Spleen (tissue), 11 donors: ENCODE measurements at regions not wholly inside any gene's neighbourhood (a gene's known extent, or its start where the extent isn't known, plus 50 kb on each side); places are given as distances from the start of the nearest gene placed in this dataset.

Experiments used
- DNase-seq: peaks from one replicate; pipeline ENCODE4 v3.0.0-alpha.2; 2020
- H3K27ac ChIP-seq, 8 donors: fragments of 200-600 bp; sonication (generic) in 7 of 8; 1 replicate in 4 of 8; 2 replicates in 4 of 8; pipeline versions ENCODE4 v1.5.0 to v1.8.0; 2016 to 2021; ENCODE audit warnings: inconsistent platforms in 4 of 8, mild to moderate bottlenecking in 4 of 8, moderate library complexity in 1 of 8
- H3K27me3 ChIP-seq, 7 donors: fragments of 200-600 bp; sonication (generic) in 6 of 7; replicated peaks in 1 of 7; 1 replicate in 4 of 7; 2 replicates in 3 of 7; pipeline versions ENCODE4 v1.5.0 to v1.8.0; 2016 to 2021; ENCODE audit warnings: inconsistent platforms in 3 of 7, mild to moderate bottlenecking in 1 of 7
- H3K36me3 ChIP-seq, 6 donors: fragments of 200-600 bp; sonication (generic) in 5 of 6; 1 replicate in 4 of 6; 2 replicates in 2 of 6; pipeline versions ENCODE4 v1.5.0 to v1.8.0; 2016 to 2021; ENCODE audit warnings: inconsistent platforms in 2 of 6
- H3K4me1 ChIP-seq, 6 donors: fragments of 200-600 bp; sonication (generic) in 5 of 6; 1 replicate in 3 of 6; 2 replicates in 3 of 6; pipeline versions ENCODE4 v1.5.0 to v1.8.0; 2016 to 2021; ENCODE audit warnings: inconsistent platforms in 3 of 6
- H3K4me3 ChIP-seq, 8 donors: fragments of 200-600 bp; sonication (generic) in 7 of 8; 1 replicate in 4 of 8; 2 replicates in 4 of 8; pipeline versions ENCODE4 v1.5.0 to v1.8.0; 2016 to 2021; ENCODE audit warnings: inconsistent platforms in 4 of 8, mild to moderate bottlenecking in 4 of 8, moderate library complexity in 2 of 8
- H3K9me3 ChIP-seq, 8 donors: fragments of 200-600 bp; sonication (generic) in 7 of 8; 1 replicate in 4 of 8; 2 replicates in 4 of 8; pipeline versions ENCODE4 v1.5.0 to v1.8.0; 2016 to 2021; ENCODE audit warnings: inconsistent platforms in 4 of 8
- CTCF ChIP-seq, 11 experiments: fragments of 200-600 bp in 7 of 11; fragments of 450-650 bp in 4 of 11; sonication (generic) in 4 of 11; IDR thresholded peaks in 8 of 11; conservative IDR thresholded peaks in 3 of 11; 1 replicate in 7 of 11; 2 replicates in 4 of 11; pipeline versions ENCODE4 v1.4.0 to v1.8.0; 2016 to 2021; ENCODE audit warnings: antibody characterized with exemption in 11 of 11, inconsistent platforms in 4 of 11, mild to moderate bottlenecking in 1 of 11
- POLR2A ChIP-seq, 3 donors: fragments of 450-650 bp; IDR thresholded peaks; one replicate each; pipeline ENCODE4 v1.5.1; 2017; ENCODE audit warnings: antibody characterized with exemption in 3 of 3, mild to moderate bottlenecking in 1 of 3
- POLR2AphosphoS5 ChIP-seq, 3 donors: sonication (generic); formaldehyde crosslinking; IDR thresholded peaks; one replicate each; pipeline ENCODE4 v1.5.1; 2017; ENCODE audit warnings: antibody characterized with exemption in 3 of 3
- WGBS, 5 donors: extraction: QIAGEN DNeasy Blood & Tissue Kit in 3 of 5; methylation state at CpG; one replicate each; pipeline versions ENCODE4 v1.1.5 to v1.1.7; 2013 to 2018; 5-methylcytosine and 5-hydroxymethylcytosine counted together
- intact Hi-C: fragments of 100-400 bp; cut with DNase I; formaldehyde crosslinking; loops from one replicate; pipeline ENCODE4 v1.15.0; 2023; ENCODE audit warnings: low total_unique reads
- donor health status: healthy with polysubstance abuse.
- donor health status: DM: no; HTN: no; CAD: no; lungs with moderate emphysema.
- donor health status: DM: no; HTN: no; CAD: no.
- donor health status: Bipolar disorder and iron deficiency.
- donor health status: healthy.
- donor health status: DM: no; HTN: no; CAD: no.
- donor health status: DM: yes; HTN: yes; CAD: no.

- TF ChIP-seq POLR2AphosphoS5 (IDR thresholded peaks at IDR 0.05) (no peak), CTCF (IDR thresholded peaks at IDR 0.05 in 8 of 11, conservative IDR thresholded peaks at IDR 0.05 in 3 of 11) (no peak), POLR2A (IDR thresholded peaks at IDR 0.05) (no peak)
- intact Hi-C loops, result no loop called here
- WGBS, 5 donors, result 85 to 95% (median 92%) methylated on average over 5 of the region's 5 CpGs
Measured at GRCh38 chr18:43774497-43774896, 497.2 kb upstream of the SYT4 start.

GRCh38 chr18:43775591-43775990 lies 498.3 kb upstream of the SYT4 start:
- Histone ChIP-seq H3K4me3 (no peak overlapping the region), H3K4me1 (no peaks in the 10 kb centered on the region), H3K36me3 (no peaks in the 10 kb centered on the region), H3K27me3 (no peaks in the 10 kb centered on the region), H3K27ac (no peak overlapping the region), H3K9me3 (no peaks in the 10 kb centered on the region)
- DNase-seq, result no peak
- intact Hi-C loops, result no loop called here
- TF ChIP-seq POLR2AphosphoS5 (IDR thresholded peaks at IDR 0.05), result no peak
- TF ChIP-seq CTCF (IDR thresholded peaks at IDR 0.05 in 8 of 11, conservative IDR thresholded peaks at IDR 0.05 in 3 of 11), result no peak
- no peak for TF ChIP-seq POLR2A (IDR thresholded peaks at IDR 0.05)
- 79 to 91% (median 89%) methylated on average over 2 of the region's 2 CpGs for WGBS, 5 donors

More at GRCh38 chr18:43774497-43774896, 497.2 kb upstream of the SYT4 start:
- Histone ChIP-seq H3K36me3 (no peaks in the 10 kb centered on the region), H3K27ac (no peak overlapping the region), H3K9me3 (peaks cover 0 to 7% (median 0%) of the 10 kb centered on the region in 8 donors), H3K4me3 (no peak overlapping the region), H3K4me1 (no peaks in the 10 kb centered on the region), H3K27me3 (no peaks in the 10 kb centered on the region)
- DNase-seq, result no peak

- Histone ChIP-seq H3K27me3 (no peaks in the 10 kb centered on the region), H3K27ac (no peak overlapping the region), H3K36me3 (no peaks in the 10 kb centered on the region), H3K9me3 (no peaks in the 10 kb centered on the region), H3K4me3 (no peak overlapping the region), H3K4me1 (no peaks in the 10 kb centered on the region)
- WGBS, 5 donors, result 71 to 90% (median 85%) methylated on average over 2 of the region's 2 CpGs
- intact Hi-C loops, result no loop called here
- DNase-seq, result no peak
- TF ChIP-seq POLR2AphosphoS5 (IDR thresholded peaks at IDR 0.05), result no peak
- no peak for TF ChIP-seq POLR2A (IDR thresholded peaks at IDR 0.05)
- TF ChIP-seq CTCF (IDR thresholded peaks at IDR 0.05 in 8 of 11, conservative IDR thresholded peaks at IDR 0.05 in 3 of 11), result no peak
Measured at GRCh38 chr18:43776997-43777396, 499.7 kb upstream of the SYT4 start.

- intact Hi-C loops, result no loop called here
- H3K36me3 ChIP-seq, result no peaks in the 10 kb centered on the region
- H3K27me3 ChIP-seq, result no peaks in the 10 kb centered on the region
- no peak overlapping the region for H3K4me3 ChIP-seq
- DNase-seq, result no peak
- H3K27ac ChIP-seq, result no peak overlapping the region
- no peak for TF ChIP-seq POLR2A (IDR thresholded peaks at IDR 0.05)
- WGBS, 5 donors, result 70 to 86% (median 80%) methylated on average over 2 of the region's 2 CpGs
- H3K4me1 ChIP-seq, result no peaks in the 10 kb centered on the region
- H3K9me3 ChIP-seq, result no peaks in the 10 kb centered on the region
Measured at GRCh38 chr18:43777636-43778304, 500.5 kb upstream of the SYT4 start.
